Hematopoietic multipotent progenitor cell (in vitro differentiated cells): ENCODE measurements at regions not wholly inside any gene's neighbourhood (a gene's known extent, or its start where the extent isn't known, plus 50 kb on each side); places are given as distances from the start of the nearest gene placed in this dataset.
"Not testable (repeated sequence)": the region's sequence is repeated elsewhere in the genome, so short reads cannot be mapped to it uniquely, and the experiment has no call there.

Source experiments
- DNase-seq, 3 donors: peaks; one replicate each; pipeline ENCODE4 v3.0.0-alpha.2; 2011 to 2015; ENCODE audit warnings: low read depth in 2 of 3, low spot score in 2 of 3

GRCh38 chr14:104302794-104303405 is 164.5 kb downstream of the KIF26A start:
- DNase-seq, result no peak

- DNase-seq, result no peak
These were observed 165.5 kb downstream of the KIF26A start for GRCh38 chr14:104303705-104304425.

- DNase-seq, result no peak
These were observed 166.3 kb downstream of the KIF26A start for GRCh38 chr14:104304451-104305351.

GRCh38 chr14:104305511-104306449 is 167.4 kb downstream of the KIF26A start:
- no peak for DNase-seq

- DNase-seq, result no peak
These were observed 168.2 kb downstream of the KIF26A start for GRCh38 chr14:104306450-104307040.

GRCh38 chr14:104307246-104307626 is 168.8 kb downstream of the KIF26A start:
- DNase-seq, result no peak

- no peak for DNase-seq
These were observed 169.4 kb downstream of the KIF26A start for GRCh38 chr14:104307627-104308401.

GRCh38 chr14:104308534-104308933 is 170.1 kb downstream of the KIF26A start:
- DNase-seq, result not testable (repeated sequence)

- DNase-seq, result no peak
These were observed 171.4 kb downstream of the KIF26A start for GRCh38 chr14:104309657-104310369.

GRCh38 chr14:104311358-104311757 is 173.0 kb downstream of the KIF26A start:
- no peak for DNase-seq

GRCh38 chr14:104313674-104314073 is 175.3 kb downstream of the KIF26A start:
- DNase-seq, result no peak

GRCh38 chr14:104314251-104314941 is 176.0 kb downstream of the KIF26A start:
- DNase-seq, result no peak

- DNase-seq, result no peak
These were observed 176.8 kb downstream of the KIF26A start for GRCh38 chr14:104315169-104315568.

- DNase-seq, result no peak
These were observed 177.2 kb downstream of the KIF26A start for GRCh38 chr14:104315625-104316024.

- no peak for DNase-seq
These were observed 177.8 kb downstream of the KIF26A start for GRCh38 chr14:104316121-104316722.

- DNase-seq, result no peak
These were observed 178.5 kb downstream of the KIF26A start for GRCh38 chr14:104316723-104317491.

- no peak for DNase-seq
These were observed 179.1 kb downstream of the KIF26A start for GRCh38 chr14:104317492-104317805.
